ENCODE measurements at regions not wholly inside any gene's neighbourhood (a gene's known extent, or its start where the extent isn't known, plus 50 kb on each side); places are given as distances from the start of the nearest gene placed in this dataset.

- TF ChIP-seq CTCF (IDR thresholded peaks at IDR 0.05) (no peak), EP300 (IDR thresholded peaks at IDR 0.05) (no peak), POLR2A (IDR thresholded peaks at IDR 0.05) (no peak)
Observed at GRCh38 chr10:3277566-3277965, 105.0 kb upstream of the PITRM1 start.
